Lower lobe of right lung (tissue), 2 donors: ENCODE measurements at regions not wholly inside any gene's neighbourhood (a gene's known extent, or its start where the extent isn't known, plus 50 kb on each side); places are given as distances from the start of the nearest gene placed in this dataset.

Experiments used
- ATAC-seq, 2 donors: fragments of 200-7000 bp; cut with Tn5 transposase; one replicate each; pipeline ENCODE4 v1.9.1; 2020 to 2022; ENCODE audit warnings: mild to moderate bottlenecking in 2 of 2, moderate library complexity in 2 of 2
- DNase-seq: peaks from one replicate; pipeline ENCODE4 v3.0.0-alpha.2; 2020
- H3K27ac ChIP-seq: fragments of 200-600 bp; one replicate; pipeline ENCODE4 v1.8.0; 2022
- H3K27me3 ChIP-seq: fragments of 200-600 bp; one replicate; pipeline ENCODE4 v1.8.0; 2022; ENCODE audit warnings: low read depth
- H3K36me3 ChIP-seq: fragments of 200-600 bp; one replicate; pipeline ENCODE4 v1.8.0; 2022; ENCODE audit warnings: mild to moderate bottlenecking
- H3K4me1 ChIP-seq: fragments of 200-600 bp; one replicate; pipeline ENCODE4 v1.8.0; 2022
- H3K4me3 ChIP-seq: fragments of 200-600 bp; one replicate; pipeline ENCODE4 v1.8.0; 2022; ENCODE audit warnings: mild to moderate bottlenecking
- H3K9me3 ChIP-seq: fragments of 200-600 bp; one replicate; pipeline ENCODE4 v1.8.0; 2022
- intact Hi-C: fragments of 100-400 bp; cut with DNase I; formaldehyde crosslinking; loops from one replicate; pipeline ENCODE4 v1.11.0; 2022
- TF ChIP-seq, protein P1 (sequence below): fragments of 200-600 bp; IDR thresholded peaks from one replicate; pipeline ENCODE4 v1.8.0; 2022; ENCODE audit warnings: antibody characterized with exemption, mild to moderate bottlenecking
- donor health status: DM: no; HTN: yes; CAD: no; lungs with severe emphysema.

DNA sequence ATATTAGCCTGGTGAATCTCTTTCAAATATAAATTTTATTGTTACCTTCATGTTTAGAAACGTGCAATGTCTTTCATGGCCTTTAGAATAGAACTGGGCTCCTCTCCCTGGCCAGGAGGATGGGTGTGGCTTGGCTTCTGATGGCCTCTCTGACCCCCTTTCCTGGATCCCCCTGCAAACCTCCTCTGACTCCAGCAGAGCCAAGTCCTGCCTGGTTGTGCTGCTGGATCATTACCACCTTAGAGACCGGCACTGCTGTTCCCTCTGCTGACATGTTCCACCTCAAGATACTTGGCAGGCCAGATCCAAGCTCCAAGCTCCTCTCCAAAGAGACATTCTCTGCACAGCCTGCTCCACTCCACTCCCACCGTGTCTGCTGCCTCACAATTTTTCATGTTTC, 823.8 kb upstream of the HS6ST1 start:
- DNase-seq (no peak), ATAC-seq (no peak)
- TF ChIP-seq, protein P1, sequence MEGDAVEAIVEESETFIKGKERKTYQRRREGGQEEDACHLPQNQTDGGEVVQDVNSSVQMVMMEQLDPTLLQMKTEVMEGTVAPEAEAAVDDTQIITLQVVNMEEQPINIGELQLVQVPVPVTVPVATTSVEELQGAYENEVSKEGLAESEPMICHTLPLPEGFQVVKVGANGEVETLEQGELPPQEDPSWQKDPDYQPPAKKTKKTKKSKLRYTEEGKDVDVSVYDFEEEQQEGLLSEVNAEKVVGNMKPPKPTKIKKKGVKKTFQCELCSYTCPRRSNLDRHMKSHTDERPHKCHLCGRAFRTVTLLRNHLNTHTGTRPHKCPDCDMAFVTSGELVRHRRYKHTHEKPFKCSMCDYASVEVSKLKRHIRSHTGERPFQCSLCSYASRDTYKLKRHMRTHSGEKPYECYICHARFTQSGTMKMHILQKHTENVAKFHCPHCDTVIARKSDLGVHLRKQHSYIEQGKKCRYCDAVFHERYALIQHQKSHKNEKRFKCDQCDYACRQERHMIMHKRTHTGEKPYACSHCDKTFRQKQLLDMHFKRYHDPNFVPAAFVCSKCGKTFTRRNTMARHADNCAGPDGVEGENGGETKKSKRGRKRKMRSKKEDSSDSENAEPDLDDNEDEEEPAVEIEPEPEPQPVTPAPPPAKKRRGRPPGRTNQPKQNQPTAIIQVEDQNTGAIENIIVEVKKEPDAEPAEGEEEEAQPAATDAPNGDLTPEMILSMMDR = no peak
- Histone ChIP-seq H3K4me1 (no peaks in the 10 kb centered on the region), H3K9me3 (no peaks in the 10 kb centered on the region), H3K4me3 (no peak overlapping the region), H3K27ac (no peak overlapping the region), H3K36me3 (no peaks in the 10 kb centered on the region), H3K27me3 (no peaks in the 10 kb centered on the region)
- intact Hi-C loops = no loop called here

DNA sequence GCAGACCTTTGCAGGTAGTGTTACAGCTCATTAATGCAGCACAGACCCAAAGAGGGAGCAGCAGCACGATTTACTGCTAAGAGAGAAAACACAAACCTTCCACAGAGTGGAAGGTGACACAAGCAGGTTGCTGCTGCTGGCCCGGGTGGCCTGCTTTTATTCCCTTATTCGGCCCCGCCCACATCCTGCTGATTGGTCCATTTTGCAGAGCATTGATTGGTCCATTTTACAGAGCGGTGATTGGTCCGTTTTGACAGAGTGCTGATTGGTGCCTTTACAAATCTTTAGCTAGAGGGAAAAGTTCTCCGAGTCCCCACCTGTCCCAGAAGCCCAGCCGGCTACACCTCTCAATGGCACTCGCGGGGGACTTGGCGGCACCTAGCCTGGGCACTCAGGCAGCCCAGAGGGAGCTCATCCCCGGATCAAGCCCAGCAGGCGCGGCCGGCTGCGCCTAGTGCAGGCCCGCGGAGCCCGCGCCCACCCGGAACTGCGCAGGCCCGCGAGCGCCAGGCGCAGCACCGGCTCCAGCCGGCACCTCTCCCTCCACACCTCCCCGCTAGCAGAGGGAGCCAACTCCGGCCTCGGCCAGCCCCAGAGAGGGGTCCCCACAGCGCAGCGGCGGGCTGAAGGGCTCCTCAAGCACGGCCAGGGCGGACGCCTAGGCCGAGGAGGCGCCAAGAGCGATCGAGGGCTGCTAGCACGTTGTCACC, 825.6 kb upstream of the HS6ST1 start:
- no peak overlapping the region for H3K27ac ChIP-seq
- no peak overlapping the region for H3K4me3 ChIP-seq
- DNase-seq = no peak
- no peaks in the 10 kb centered on the region for H3K36me3 ChIP-seq
- TF ChIP-seq, protein P1 = no peak
- no peak for ATAC-seq
- no peaks in the 10 kb centered on the region for H3K27me3 ChIP-seq
- H3K9me3 ChIP-seq = peaks cover under 1% of the 10 kb centered on the region
- H3K4me1 ChIP-seq = no peaks in the 10 kb centered on the region
- intact Hi-C loops = no loop called here

DNA sequence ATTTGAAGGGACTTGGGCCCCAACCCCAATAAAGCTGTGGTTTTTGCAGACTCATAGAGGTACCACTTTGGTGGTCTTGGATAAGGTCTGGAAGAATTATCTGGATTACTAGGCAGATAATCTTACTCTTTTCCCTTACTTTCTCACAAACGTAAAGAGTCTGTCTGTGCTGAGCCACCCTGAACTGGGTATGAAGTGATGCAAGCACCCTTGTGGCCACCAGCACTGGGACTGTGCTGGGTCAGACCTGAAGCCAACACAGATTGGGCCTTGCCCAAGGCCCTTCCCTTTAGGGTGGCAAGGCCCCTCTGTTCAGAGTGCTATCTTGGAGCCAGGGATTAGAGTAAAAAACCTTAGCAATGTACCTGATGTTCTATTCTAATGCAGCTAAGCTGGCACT, 827.0 kb upstream of the RAB6C start:
- H3K36me3 ChIP-seq = no peaks in the 10 kb centered on the region
- no peak overlapping the region for H3K4me3 ChIP-seq
- H3K27ac ChIP-seq = no peak overlapping the region
- no peak for DNase-seq
- TF ChIP-seq, protein P1 = no peak
- H3K9me3 ChIP-seq = peaks cover 3% of the 10 kb centered on the region
- H3K27me3 ChIP-seq = no peaks in the 10 kb centered on the region
- intact Hi-C loops = no loop called here
- no peak for ATAC-seq
- no peaks in the 10 kb centered on the region for H3K4me1 ChIP-seq

DNA sequence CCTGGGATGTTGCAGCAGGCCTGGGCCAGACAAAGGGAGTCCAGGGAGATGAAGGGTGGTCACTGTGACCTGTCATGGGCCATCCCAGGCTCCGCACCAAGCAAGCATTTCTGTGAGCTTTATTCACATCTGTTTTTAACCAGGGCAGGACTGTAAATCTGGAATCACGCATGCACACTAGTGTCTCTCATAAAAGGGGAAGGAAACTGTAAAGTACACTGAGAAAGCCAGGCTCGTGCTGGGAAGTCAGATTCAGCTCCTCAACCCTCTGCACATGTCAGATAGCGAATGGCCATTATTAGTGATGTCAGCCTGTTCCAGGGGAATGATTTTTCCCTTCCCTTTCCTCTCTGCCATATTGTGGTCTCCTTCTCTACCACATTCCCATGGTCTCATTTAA, 818.6 kb upstream of the RAB6C start:
- Histone ChIP-seq H3K9me3 (no peaks in the 10 kb centered on the region), H3K4me1 (no peaks in the 10 kb centered on the region), H3K4me3 (no peak overlapping the region), H3K27ac (no peak overlapping the region), H3K36me3 (no peaks in the 10 kb centered on the region), H3K27me3 (no peaks in the 10 kb centered on the region)
- ATAC-seq (no peak), DNase-seq (no peak)
- intact Hi-C loops = no loop called here
- TF ChIP-seq, protein P1 = no peak

DNA sequence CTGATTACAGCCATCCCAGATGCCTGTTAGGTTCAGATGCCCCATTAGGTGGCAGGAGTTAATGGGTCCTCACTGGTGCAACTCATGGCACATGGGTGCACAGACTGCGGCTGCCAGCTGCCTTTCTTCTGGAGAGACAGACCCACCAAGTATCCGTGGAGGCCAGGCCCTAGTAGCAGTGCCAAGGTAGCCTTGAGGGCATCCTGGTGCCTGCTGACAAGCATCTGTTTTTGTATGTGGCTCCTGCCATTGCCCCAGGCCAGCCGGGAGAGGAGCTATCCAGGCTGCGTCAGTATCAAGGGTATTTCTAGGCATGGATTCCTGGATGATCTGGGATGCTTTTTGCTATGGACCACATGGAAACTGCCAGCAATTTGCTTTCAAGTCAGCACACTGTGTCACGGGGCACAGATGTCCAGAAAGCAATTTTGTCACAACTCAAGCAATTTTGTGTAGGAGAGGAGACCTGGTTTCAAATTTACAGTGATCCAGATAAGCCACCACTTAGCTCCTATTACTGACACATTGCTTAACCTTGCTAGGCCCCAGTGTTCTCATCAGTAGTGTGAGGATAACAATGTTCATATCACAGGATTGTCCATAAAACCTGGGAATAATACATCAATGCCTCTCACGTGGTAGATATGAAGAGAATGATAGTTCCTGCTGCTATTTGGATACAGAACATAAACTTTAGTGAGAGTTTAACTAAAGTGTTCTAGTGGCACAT, 815.1 kb upstream of the RAB6C start:
- intact Hi-C loops = no loop called here
- H3K4me1 ChIP-seq = no peaks in the 10 kb centered on the region
- H3K36me3 ChIP-seq = no peaks in the 10 kb centered on the region
- ATAC-seq (no peak), DNase-seq (no peak)
- no peak overlapping the region for H3K4me3 ChIP-seq
- no peaks in the 10 kb centered on the region for H3K9me3 ChIP-seq
- no peaks in the 10 kb centered on the region for H3K27me3 ChIP-seq
- TF ChIP-seq, protein P1 = no peak
- no peak overlapping the region for H3K27ac ChIP-seq
